ENCODE measurements at regions not wholly inside any gene's neighbourhood (a gene's known extent, or its start where the extent isn't known, plus 50 kb on each side); places are given as distances from the start of the nearest gene placed in this dataset.

DNA sequence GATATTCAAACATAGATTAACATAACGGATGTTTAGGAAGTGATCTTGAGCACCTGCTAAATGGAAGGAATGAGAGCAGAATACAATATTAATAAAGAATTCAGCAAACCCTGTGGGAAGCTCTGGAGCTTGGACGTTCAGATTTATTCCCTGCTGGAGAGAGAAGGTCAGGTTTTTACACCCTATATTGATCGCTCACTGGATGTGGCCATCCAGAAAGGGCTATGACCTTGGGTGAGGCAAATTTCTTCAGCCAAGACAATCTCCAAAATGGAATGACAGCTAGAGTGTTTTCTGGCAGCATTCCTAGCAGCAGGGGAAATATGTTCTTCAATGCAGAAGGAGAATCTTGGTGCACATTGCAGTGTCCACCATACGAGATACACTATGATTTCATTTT, 288.3 kb downstream of the IRS1 start:
- TF ChIP-seq, protein P1, sequence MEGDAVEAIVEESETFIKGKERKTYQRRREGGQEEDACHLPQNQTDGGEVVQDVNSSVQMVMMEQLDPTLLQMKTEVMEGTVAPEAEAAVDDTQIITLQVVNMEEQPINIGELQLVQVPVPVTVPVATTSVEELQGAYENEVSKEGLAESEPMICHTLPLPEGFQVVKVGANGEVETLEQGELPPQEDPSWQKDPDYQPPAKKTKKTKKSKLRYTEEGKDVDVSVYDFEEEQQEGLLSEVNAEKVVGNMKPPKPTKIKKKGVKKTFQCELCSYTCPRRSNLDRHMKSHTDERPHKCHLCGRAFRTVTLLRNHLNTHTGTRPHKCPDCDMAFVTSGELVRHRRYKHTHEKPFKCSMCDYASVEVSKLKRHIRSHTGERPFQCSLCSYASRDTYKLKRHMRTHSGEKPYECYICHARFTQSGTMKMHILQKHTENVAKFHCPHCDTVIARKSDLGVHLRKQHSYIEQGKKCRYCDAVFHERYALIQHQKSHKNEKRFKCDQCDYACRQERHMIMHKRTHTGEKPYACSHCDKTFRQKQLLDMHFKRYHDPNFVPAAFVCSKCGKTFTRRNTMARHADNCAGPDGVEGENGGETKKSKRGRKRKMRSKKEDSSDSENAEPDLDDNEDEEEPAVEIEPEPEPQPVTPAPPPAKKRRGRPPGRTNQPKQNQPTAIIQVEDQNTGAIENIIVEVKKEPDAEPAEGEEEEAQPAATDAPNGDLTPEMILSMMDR (conservative IDR thresholded peaks at IDR 0.05 in 1 of 2, IDR thresholded peaks at IDR 0.05 in 1 of 2; ENCODE audit: low read depth in 1 of 2, low read length in 2 of 2) = no peak
- DNase-seq (ENCODE audit: low read depth in 2 of 2) = no peak
- Histone ChIP-seq H3K9me3 (ENCODE audit: control insufficient read depth, insufficient read depth, low read depth, low read length) (no peaks in the 10 kb centered on the region), H3K27ac (ENCODE audit: insufficient read depth, low read length) (no peak overlapping the region), H3K4me3 (replicated peaks in 1 of 4; ENCODE audit: control extremely low read depth in 1 of 4, insufficient read depth in 1 of 4, low read depth in 3 of 4, low read length in 4 of 4) (no peak overlapping the region), H3K79me2 (ENCODE audit: control insufficient read depth, insufficient read depth, low read length) (no peaks in the 10 kb centered on the region), H3K36me3 (ENCODE audit: control insufficient read depth, insufficient read depth, low read length) (no peaks in the 10 kb centered on the region), H3K4me1 (ENCODE audit: control insufficient read depth, extremely low read depth, insufficient read depth, low read length) (peaks cover 12% of the 10 kb centered on the region), H3K27me3 (ENCODE audit: control insufficient read depth, insufficient read depth, low read length) (no peaks in the 10 kb centered on the region), H4K20me1 (ENCODE audit: control insufficient read depth, extremely low read depth, insufficient read depth, low read length) (no peaks in the 10 kb centered on the region), H2AFZ (ENCODE audit: low read length) (no peak overlapping the region), H3K4me2 (ENCODE audit: extremely low read depth, insufficient read depth, low read length) (no peak overlapping the region), H3K9ac (ENCODE audit: insufficient read depth, low read length) (no peak overlapping the region)

DNA sequence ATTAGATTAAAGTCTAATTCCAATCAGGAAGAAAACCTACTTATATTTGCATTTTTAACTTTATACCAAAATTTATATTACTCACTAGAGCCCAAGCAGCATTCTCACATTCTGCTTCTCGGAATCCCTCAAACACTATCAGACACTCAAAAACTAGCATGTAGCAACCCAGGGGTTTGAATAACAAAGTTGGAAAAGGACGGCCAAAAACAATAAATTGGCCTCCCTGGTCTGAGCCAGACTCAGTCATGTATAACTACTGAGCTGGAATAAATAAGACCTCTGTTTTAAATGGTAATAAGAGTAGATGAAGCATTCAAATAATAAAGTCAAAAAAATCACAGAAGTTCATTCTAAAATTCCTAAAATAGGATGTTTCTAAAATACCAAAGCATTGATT, 290.9 kb downstream of the IRS1 start:
- DNase-seq (ENCODE audit: low read depth in 2 of 2) = peak; percentile 43 to 58
- no peak overlapping the region for H3K4me2 ChIP-seq (ENCODE audit: extremely low read depth, insufficient read depth, low read length)
- no peak for TF ChIP-seq EZH2 (IDR thresholded peaks at IDR 0.05; ENCODE audit: low read length, missing control alignments)
- TF ChIP-seq, protein P1 (conservative IDR thresholded peaks at IDR 0.05 in 1 of 2, IDR thresholded peaks at IDR 0.05 in 1 of 2; ENCODE audit: low read depth in 1 of 2, low read length in 2 of 2) = no peak
- no peak overlapping the region for H3K4me3 ChIP-seq (replicated peaks in 1 of 4; ENCODE audit: control extremely low read depth in 1 of 4, insufficient read depth in 1 of 4, low read depth in 3 of 4, low read length in 4 of 4)
- no peaks in the 10 kb centered on the region for H3K27me3 ChIP-seq (ENCODE audit: control insufficient read depth, insufficient read depth, low read length)
- no peaks in the 10 kb centered on the region for H3K79me2 ChIP-seq (ENCODE audit: control insufficient read depth, insufficient read depth, low read length)
- no peaks in the 10 kb centered on the region for H3K36me3 ChIP-seq (ENCODE audit: control insufficient read depth, insufficient read depth, low read length)
- H2AFZ ChIP-seq (ENCODE audit: low read length) = no peak overlapping the region
- H3K9me3 ChIP-seq (ENCODE audit: control insufficient read depth, insufficient read depth, low read depth, low read length) = no peaks in the 10 kb centered on the region
- H3K4me1 ChIP-seq (ENCODE audit: control insufficient read depth, extremely low read depth, insufficient read depth, low read length) = no peaks in the 10 kb centered on the region
- H4K20me1 ChIP-seq (ENCODE audit: control insufficient read depth, extremely low read depth, insufficient read depth, low read length) = no peaks in the 10 kb centered on the region
- no peak overlapping the region for H3K9ac ChIP-seq (ENCODE audit: insufficient read depth, low read length)
- H3K27ac ChIP-seq (ENCODE audit: insufficient read depth, low read length) = no peak overlapping the region

DNA sequence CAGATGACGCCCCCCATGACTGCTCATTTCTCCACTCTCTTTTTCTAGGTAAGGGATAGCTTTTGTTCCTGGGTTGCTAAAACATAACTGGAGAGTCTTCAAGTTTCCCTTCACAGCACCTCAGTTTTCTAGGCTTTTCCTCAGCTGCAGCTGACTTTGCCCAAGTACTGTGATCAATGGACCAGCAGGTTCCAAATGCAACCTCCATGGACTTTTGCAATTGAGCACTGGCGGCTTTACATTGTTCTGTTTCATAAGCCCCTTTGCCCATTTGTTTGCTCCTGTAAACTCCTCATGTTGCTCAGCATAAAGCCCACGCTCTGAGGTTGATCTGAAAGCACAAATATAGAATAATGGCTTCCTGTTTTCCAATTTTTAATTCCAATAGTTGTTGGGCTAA, 291.6 kb downstream of the IRS1 start:
- Histone ChIP-seq H3K9ac (ENCODE audit: insufficient read depth, low read length) (no peak overlapping the region), H3K4me2 (ENCODE audit: extremely low read depth, insufficient read depth, low read length) (no peak overlapping the region), H2AFZ (ENCODE audit: low read length) (no peak overlapping the region), H4K20me1 (ENCODE audit: control insufficient read depth, extremely low read depth, insufficient read depth, low read length) (no peaks in the 10 kb centered on the region), H3K79me2 (ENCODE audit: control insufficient read depth, insufficient read depth, low read length) (no peaks in the 10 kb centered on the region), H3K9me3 (ENCODE audit: control insufficient read depth, insufficient read depth, low read depth, low read length) (no peaks in the 10 kb centered on the region), H3K4me1 (ENCODE audit: control insufficient read depth, extremely low read depth, insufficient read depth, low read length) (no peaks in the 10 kb centered on the region), H3K27me3 (ENCODE audit: control insufficient read depth, insufficient read depth, low read length) (no peaks in the 10 kb centered on the region), H3K27ac (ENCODE audit: insufficient read depth, low read length) (no peak overlapping the region), H3K4me3 (replicated peaks in 1 of 4; ENCODE audit: control extremely low read depth in 1 of 4, insufficient read depth in 1 of 4, low read depth in 3 of 4, low read length in 4 of 4) (no peak overlapping the region), H3K36me3 (ENCODE audit: control insufficient read depth, insufficient read depth, low read length) (no peaks in the 10 kb centered on the region)
- no peak for TF ChIP-seq EZH2 (IDR thresholded peaks at IDR 0.05; ENCODE audit: low read length, missing control alignments)
- TF ChIP-seq, protein P1 (conservative IDR thresholded peaks at IDR 0.05 in 1 of 2, IDR thresholded peaks at IDR 0.05 in 1 of 2; ENCODE audit: low read depth in 1 of 2, low read length in 2 of 2) = no peak
- DNase-seq (ENCODE audit: low read depth in 2 of 2) = no peak
